Hematopoietic multipotent progenitor cell treated with erythropoietin and hydrocortisone succinate and interleukin-3 and kit ligand, for 17 days (in vitro differentiated cells): ENCODE measurements at regions not wholly inside any gene's neighbourhood (a gene's known extent, or its start where the extent isn't known, plus 50 kb on each side); places are given as distances from the start of the nearest gene placed in this dataset.

ENCODE experiments used
- DNase-seq: peaks from one replicate; pipeline ENCODE4 v3.0.0-alpha.2; 2015; ENCODE audit warnings: low spot score

- DNase-seq = no peak
Measured at GRCh38 chr1:199161766-199162303, 523.0 kb downstream of the PTPRC start.

GRCh38 chr1:199163267-199163666, 524.4 kb downstream of the PTPRC start:
- no peak for DNase-seq

DNA sequence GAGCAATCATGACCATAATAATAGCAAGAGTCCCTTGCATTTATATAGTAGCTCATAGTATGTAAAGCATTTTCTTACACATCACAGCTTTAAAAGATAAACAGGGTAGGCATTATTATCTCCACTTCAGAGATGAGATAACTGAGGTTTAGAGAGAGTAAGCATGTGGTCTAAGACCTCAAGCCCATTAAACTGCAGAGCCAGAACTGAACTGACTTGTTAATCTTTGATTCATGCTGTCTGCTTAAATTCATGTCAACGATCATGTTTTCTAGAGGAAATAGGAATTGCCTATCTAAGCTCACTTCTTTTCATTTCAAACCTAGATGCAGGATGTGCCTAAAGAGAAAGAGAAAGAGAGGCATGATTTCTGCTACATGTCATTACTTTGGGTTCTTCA, 524.8 kb downstream of the PTPRC start:
- no peak for DNase-seq

GRCh38 chr1:199167460-199167859, 528.6 kb downstream of the PTPRC start:
- DNase-seq = no peak

GRCh38 chr1:199168888-199169585, 530.2 kb downstream of the PTPRC start:
- DNase-seq = no peak

- no peak for DNase-seq
Measured at GRCh38 chr1:199170711-199171110, 531.9 kb downstream of the PTPRC start.

- DNase-seq = no peak
Measured at GRCh38 chr1:199172171-199173124, 533.6 kb downstream of the PTPRC start.

DNA sequence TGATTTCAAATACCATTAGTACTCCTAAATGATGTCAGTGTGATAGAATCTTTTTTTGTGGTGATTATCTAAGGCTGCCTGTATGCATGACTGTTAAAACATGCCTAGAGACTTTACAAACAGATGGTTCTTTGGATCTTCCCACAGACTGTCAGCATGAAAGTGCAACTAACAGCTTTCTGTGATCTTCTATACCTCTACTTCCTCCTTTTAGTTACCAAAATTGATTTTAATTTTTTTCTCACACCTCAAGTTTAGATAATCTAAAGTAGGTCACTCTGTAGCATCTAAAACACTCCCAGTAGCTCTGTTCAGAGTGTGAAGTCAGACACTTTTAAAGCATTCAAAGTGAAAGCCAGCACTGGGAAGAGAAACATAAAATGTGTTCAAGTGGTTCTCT, 534.5 kb downstream of the PTPRC start:
- DNase-seq = no peak

DNA sequence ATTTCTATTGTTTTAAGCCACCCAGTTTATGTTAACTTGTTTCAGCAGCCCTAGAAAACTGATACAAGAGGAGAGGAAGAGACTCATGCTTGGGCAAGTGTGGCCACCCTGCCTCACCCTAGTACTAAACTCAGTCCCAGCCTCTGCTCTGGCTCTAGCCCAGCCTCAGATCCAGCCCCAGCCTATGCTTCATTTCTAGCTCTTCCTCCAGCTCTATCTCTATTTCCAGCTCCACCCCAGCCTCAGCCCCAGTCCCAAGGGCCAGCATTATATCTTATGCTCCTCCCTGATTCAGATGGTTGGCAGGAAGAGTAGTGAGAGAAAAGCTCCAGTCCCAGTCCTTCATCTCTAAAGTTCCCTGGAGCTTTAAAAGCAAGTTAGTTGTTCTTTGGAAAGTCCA, 535.5 kb downstream of the PTPRC start:
- no peak for DNase-seq

DNA sequence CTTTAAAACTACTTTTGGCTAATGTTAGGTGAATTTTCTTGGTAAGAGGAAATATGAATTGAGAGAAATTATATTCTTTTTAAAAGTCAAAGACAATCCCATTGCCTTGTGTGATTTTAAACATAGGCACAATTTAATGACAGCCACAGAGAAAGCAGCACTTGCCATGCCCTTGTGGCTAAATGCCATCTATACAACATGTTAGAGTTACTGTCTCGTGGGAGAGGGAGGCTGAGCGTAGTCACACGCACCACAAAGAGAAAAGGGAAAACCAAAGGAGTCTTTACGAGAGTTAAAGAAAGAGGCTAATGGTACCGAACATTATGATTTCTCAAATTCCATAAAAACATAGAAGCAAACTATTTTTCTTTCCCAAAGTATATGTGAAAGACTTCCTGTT, 537.9 kb downstream of the PTPRC start:
- no peak for DNase-seq

GRCh38 chr1:199177241-199177640, 538.4 kb downstream of the PTPRC start:
- no peak for DNase-seq

DNA sequence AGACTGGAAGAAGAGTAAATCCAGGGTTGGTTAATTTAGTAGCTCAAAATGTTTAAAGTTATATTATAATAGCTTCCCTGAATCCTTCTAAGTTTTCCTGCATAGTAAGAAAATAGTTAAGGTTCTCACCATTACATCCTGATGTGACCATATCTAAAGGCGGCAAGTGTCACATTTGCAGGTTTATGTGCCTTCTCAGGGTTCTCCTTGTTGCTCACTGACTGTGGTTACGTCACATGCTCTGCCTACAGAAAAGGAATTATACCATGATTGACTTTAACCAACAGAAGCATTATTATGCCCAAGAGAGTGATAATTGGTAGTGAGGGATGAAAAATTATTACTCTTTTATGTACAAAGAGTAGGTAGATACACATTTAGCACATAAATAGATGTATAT, 539.8 kb downstream of the PTPRC start:
- no peak for DNase-seq

DNA sequence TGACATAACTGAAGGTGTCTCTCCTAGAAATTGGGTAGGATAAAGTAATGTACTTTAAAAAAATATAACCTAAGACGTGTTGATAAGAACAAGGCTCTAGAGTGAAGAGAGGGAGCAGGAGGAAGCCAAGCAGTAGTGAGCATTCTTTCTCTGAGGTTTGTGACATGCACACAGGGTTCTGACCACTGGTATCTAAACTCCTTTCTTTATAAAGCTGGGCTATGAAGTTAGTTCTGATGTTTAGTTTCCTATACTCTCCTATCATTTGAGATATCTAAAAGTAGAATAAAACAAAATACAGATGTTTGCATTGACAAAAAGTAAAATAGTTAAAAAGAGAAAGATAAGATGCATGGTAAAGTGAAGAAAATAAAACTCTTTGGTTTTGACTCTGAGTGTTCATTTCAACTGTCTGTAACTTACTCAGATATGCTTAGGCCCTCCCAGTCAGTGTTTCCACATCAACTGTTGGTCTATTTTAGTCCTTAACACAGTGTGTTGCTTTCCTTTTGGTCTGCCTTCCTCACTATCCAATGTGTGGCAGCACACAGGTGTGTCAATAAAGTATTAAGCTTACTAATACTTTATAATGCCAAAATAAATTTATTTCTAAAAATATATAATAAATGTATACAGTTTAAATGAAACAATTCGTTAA, 543.5 kb downstream of the PTPRC start:
- DNase-seq = no peak

DNA sequence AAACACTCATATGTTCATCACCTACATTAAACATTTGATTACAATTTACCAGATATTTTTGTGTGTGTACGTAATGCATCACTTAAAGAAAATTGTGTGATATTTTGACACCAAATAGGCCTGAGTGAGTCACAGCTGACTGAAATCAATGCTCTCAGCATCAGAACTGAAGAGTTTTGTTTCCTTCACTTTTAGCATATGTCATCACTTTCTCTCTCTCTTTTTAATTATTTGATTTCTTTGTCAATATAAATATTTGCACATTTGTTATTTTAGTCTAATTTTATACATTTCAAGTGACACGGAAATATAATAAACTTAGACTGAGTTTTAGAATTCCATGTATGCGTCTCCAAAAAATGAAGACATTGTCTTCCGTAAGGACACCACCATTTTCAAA, 545.3 kb downstream of the PTPRC start:
- no peak for DNase-seq

DNA sequence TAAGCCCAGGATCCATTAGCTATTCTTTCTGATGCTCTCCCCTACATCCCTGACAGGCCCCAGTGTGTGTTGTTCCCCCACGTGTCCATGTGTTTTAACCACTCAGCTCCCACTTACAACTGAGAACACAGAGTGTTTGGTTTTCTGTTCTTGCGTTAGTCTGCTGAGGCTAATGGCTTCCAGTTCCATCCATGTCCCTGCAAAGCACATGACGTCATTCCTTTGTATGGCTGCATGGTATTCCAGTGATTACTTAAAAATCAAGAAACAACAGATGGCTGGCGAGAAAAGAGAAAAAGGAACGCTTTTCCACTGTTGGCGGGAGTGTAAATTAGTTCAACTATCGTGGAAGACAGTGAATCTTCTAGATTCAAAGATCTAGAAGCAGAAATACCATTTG, 556.0 kb downstream of the PTPRC start:
- DNase-seq = no peak

GRCh38 chr1:199197695-199198094, 558.9 kb downstream of the PTPRC start:
- no peak for DNase-seq

DNA sequence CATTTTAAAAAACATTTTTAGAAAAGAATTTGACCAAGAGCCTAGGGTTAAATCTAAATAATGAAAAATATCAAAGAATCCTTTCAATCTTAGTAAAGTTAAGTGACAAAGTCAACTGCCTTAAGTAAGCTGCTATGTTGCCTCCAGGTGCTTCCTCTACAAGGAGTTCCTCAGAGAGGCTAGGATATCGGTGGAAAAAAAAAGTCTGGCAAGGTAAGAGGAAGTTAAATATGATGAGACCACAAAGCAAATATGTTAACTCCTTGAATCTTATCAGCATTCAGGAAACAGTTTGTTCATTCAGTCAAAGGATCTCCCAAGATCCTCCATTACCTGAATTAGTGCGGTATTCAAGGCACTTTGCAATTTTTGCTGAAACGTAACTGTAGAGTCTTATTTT, 563.5 kb downstream of the PTPRC start:
- no peak for DNase-seq

DNA sequence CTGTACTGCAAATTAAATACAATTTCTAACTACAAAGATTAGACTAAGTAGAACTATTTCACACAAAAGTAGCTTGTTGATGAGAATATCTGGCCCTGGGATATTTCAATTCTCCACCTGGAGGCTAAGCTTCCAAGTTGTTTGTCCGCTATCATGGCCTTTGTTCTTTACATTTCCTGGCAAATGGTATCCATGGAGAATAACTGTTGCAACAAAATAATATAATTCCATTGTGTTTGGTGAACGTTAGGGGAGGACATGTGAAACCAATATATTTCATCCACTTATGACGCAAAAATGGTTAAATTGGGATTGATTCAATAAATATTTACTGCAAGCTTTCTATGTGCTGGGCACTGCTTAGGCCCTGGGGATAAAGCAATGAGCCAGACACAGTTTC, 565.4 kb downstream of the PTPRC start:
- no peak for DNase-seq

DNA sequence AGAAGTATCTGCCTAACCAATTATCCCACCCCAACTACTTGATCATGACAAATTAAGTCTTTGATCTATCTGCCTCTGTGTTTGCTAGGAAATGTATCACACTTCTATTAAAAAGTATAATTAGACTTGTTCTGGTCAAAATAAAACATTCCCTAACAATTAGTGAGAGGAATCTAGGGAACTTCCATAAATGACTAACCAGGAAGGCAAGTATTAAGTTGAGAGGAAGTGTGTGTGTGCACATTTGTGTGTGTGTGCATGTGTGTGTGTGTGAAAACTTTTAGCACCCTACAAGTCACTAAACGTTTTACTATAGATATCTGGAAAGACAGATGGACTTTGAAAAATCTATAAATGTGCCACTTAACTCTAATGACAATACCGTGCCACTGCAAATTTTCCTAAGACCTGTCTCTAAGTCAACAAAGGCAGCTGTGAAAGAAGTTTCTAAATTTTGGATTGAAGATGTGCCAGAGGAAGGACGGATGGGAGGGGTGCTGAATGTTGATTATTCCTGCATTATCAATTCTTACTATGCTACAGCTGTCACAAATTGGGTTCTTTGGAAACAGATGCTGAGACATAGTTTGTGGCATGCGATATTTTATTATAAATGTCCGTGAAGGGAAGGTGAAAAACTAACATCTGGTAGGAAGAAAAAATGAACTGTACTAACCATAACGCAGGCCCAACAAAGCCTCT, 567.1 kb downstream of the PTPRC start:
- DNase-seq = no peak

GRCh38 chr1:199208847-199209246, 570.0 kb downstream of the PTPRC start:
- DNase-seq = no peak

DNA sequence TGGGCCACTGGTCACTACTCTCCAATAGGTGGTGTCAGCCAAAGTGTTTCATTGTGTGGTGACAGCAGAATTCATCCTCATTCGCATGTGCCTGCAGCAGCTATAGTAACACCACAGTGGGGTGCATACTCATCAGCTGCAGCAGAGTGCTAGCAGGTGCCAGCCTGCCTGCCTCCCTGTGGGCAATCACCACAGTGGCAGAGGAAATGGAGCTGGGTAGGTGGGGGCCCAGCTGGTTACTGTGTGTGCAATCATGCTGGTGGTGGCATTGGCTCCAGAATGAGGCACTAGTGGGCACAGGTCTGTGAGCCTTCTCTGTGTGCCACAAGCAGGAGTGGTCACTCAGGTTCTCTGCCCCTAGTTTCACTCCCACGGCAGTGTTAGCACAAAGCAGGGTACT, 579.2 kb downstream of the PTPRC start:
- DNase-seq = no peak

DNA sequence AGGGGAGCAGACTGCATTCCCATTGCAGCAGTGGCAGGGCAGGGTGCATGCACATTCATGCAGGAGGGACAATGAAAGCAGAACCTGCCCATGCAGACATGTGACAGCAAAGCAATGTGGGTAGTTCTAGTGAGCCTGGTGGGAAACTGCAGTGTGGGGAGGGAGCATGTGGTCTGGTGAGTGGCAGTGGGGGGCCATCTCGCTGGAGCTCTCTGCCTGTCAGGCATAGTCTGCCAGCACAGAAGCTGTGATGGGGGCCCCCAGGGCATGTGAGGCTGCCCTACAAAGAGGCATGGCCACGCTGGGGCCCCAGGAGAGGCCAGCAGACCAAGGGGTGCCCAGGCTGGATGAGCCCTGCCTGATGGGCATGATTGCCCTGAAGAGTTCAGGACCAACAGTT, 579.7 kb downstream of the PTPRC start:
- no peak for DNase-seq
